Medulla oblongata (tissue), 1 donor: ENCODE measurements at regions not wholly inside any gene's neighbourhood (a gene's known extent, or its start where the extent isn't known, plus 50 kb on each side); places are given as distances from the start of the nearest gene placed in this dataset.
A peak's percentile ranks its signal among the peaks of the same experiment; 100 is the strongest.
"Not testable (repeated sequence)": the region's sequence is repeated elsewhere in the genome, so short reads cannot be mapped to it uniquely, and the experiment has no call there.

Experiments used
- DNase-seq: peaks from one replicate; pipeline ENCODE4 v3.0.0-alpha.2; 2015; ENCODE audit errors: extremely low spot score

DNA sequence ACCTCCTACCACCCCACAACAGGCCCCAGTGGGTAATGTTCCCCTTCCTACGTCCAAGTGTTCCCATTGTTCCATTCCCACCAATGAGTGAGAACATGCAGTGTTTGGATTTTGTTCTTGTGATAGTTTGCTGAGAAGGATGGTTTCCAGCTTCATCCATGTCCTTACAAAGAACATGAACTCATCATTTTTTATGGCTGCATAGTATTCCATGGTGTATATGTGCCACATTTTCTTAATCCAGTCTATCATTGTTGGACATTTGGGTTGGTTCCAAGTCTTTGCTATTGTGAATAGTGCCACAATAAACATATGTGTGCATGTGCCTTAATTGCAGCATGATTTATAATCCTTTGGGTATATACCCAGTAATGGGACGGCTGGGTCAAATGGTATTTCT, 81.6 kb downstream of the P2RY10 start:
- DNase-seq = not testable (repeated sequence)

- DNase-seq = no peak
These were observed 90.2 kb downstream of the P2RY10 start for GRCh38 chrX:79035421-79035820.

GRCh38 chrX:79036157-79036880, 91.1 kb downstream of the P2RY10 start:
- DNase-seq = no peak

DNA sequence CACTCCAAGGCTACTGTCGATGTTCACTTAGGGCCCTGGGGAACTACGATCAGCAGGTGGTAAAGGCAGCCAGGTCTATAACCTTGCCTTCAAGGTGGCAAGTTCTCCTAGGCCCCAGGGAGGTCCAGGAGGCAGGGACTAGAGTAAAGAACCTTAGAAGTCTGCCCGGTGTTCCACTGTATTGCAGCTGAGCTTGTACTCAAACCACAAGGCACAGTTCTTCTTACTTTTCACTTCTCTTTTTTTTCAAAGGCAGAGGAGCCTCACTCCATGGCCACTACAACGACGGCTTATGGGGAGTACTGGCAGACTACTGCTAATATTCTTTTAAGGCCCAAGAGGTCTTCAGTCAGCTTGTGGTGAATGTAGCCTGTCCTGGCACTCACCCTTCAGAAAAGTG, 78.8 kb upstream of the GPR174 start:
- no peak for DNase-seq

DNA sequence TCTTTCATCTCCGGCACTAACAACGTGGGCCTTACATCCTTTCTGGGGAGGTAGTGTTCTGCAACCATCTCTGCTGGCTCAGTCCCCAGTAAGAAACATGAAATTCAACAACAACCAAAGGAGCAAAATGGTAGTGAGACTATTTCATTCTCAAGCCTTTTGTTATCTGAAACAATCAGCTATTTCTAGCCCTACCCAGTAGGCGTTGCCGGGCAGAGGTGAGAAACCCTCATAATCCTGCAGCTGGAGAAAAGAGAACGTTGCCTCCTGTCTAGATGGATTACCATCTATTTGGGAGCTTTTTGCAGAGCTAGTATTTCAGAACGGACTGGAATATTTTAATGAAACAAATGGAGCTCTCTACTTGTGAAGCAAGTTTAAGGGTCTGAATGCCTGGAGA, 66.4 kb upstream of the GPR174 start:
- no peak for DNase-seq

- DNase-seq = no peak
These were observed 65.0 kb upstream of the GPR174 start for GRCh38 chrX:79079477-79079876.

GRCh38 chrX:79080141-79080540, 64.3 kb upstream of the GPR174 start:
- DNase-seq = no peak

DNA sequence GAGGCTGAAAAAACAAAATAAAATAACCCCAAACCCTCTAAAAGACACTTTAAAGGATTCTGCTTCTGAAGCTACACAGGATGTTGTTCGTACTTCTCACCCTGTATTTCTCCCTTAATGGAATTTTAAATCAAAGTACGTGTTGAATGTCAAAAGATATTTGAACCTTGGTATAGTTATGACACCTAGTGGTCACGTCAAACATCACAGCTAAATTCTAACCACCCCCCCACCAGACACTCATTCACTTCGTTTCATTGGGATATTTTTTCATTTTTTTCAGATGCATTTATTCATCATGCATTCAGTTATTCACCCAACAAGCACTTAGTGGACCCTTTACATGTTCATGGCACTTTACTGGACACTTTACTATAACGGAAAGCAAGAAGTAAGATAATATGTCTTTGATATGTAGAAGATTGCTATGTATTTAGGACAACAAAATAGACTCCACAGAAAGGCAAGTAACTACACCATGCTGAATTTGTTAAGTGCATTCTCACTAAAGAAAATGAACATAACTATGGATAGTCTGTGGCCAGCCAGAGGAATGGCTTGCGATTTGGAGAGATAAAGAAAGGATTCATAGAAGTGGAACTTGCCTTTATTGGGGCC, 62.5 kb upstream of the GPR174 start:
- DNase-seq = peak; percentile 18

DNA sequence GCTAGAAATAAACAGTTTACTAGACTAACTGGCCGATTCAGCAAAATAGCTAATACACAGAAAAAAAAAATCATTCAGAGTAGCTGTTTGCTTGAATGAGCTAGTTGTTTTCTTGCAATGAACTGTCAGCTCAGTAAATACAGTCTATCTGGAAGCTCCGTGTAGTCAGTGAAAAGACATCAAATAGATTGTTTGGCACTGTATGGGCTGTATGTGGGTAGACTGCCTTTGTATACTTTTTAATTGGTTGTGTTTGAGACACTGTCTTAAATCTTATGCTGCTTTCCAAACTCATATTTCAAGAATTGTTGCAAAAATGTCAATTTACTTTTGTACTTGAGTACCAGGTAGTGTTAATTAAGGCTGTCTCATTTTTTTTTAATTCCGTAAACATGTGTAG, 61.6 kb upstream of the GPR174 start:
- DNase-seq = no peak

- no peak for DNase-seq
These were observed 59.6 kb upstream of the GPR174 start for GRCh38 chrX:79084923-79085322.

GRCh38 chrX:79089896-79090584, 54.4 kb upstream of the GPR174 start:
- DNase-seq = no peak

DNA sequence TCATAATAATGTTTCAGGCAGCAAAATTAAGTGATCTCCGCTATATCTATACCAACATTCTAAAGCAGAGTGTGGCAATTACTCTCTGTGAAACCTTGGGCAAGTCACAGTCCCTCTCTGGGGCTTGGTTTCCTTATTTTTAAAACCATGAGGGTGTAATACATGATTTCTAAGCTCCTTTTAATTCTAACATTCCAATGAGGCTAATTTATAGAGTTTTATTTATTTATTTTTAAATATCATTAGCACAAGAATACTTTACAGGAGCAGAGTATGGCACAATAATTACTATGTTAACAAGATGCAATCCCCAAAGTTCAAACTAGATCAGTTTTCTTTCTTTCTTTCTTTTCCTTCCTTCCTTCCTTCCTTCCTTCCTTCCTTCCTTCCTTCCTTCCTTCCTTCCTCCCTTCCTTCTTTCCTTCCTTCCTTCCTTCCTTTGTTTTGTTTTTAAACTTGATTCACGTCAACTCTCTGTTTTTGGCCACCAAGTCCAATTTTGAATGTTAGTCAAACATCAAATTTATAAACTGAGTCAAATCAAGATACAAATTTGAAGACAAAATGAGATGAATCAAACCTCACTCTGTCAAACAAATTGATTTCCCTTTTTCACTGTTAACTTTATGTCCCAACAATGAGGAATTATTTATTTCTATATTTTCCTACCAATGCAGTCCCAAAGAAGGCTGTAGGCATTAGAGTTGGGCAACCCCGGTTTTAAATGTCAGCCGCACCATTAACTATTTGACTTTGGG, 50.2 kb upstream of the GPR174 start:
- no peak for DNase-seq
